IMR-90 (cell line): ENCODE measurements at regions not wholly inside any gene's neighbourhood (a gene's known extent, or its start where the extent isn't known, plus 50 kb on each side); places are given as distances from the start of the nearest gene placed in this dataset.

ENCODE experiments used
- ATAC-seq: fragments of 200-7000 bp; cut with Tn5 transposase; 2 replicates; pipeline ENCODE4 v1.9.1; 2020; ENCODE audit warnings: low read depth, mild to moderate bottlenecking, moderate library complexity
- BruUV-seq: library from RNA; stranded (reverse); fragments of 400-500 nt; replicated peaks from 2 replicates; lab custom pipeline; 2021; lab: Mats Ljungman, UMichigan
- CTCF ChIA-PET: fragments of 300-600 bp; formaldehyde crosslinking; extraction: SDS; loops from one replicate; lab custom pipeline; 2021; ENCODE audit warnings: antibody characterized with exemption; lab: Yijun Ruan, JAX
- POLR2A ChIA-PET: fragments of 300-600 bp; sonication (Branson Sonifier 250); formaldehyde crosslinking; loops from one replicate; lab custom pipeline; 2022; ENCODE audit warnings: antibody characterized with exemption; ENCODE audit not compliant: unreplicated experiment; lab: Charles Lee
- DNase-seq: peaks from one replicate; pipeline ENCODE4 v3.0.0; 2013
- H2AFZ ChIP-seq: replicated peaks from 2 replicates; pipeline ENCODE3; 2013; ENCODE audit warnings: low read length, mild to moderate bottlenecking; ENCODE audit not compliant: poor library complexity
- H2AK5ac ChIP-seq: 2 replicates; pipeline ENCODE4 v1.6.1; 2013; ENCODE audit warnings: low read depth, low read length, inconsistent platforms
- H2AK9ac ChIP-seq: replicated peaks from 2 replicates; pipeline ENCODE3; 2013; ENCODE audit warnings: mild to moderate bottlenecking, low read depth, low read length, moderate library complexity; ENCODE audit not compliant: poor library complexity
- H2BK120ac ChIP-seq: 2 replicates; pipeline ENCODE4 v1.6.1; 2013; ENCODE audit warnings: low read depth, low read length, inconsistent platforms
- H2BK15ac ChIP-seq: 3 replicates; pipeline ENCODE4 v1.6.1; 2013; ENCODE audit warnings: low read depth, low read length, inconsistent platforms
- H2BK20ac ChIP-seq: 2 replicates; pipeline ENCODE4 v1.6.1; 2013; ENCODE audit warnings: low read depth, mild to moderate bottlenecking, inconsistent platforms, low read length, moderate library complexity
- H2BK5ac ChIP-seq: 2 replicates; pipeline ENCODE4 v1.6.1; 2013; ENCODE audit warnings: mild to moderate bottlenecking, low read depth, low read length, inconsistent platforms; ENCODE audit not compliant: poor library complexity, severe bottlenecking
- H3K14ac ChIP-seq: replicated peaks from 2 replicates; pipeline ENCODE4 v1.6.1; 2013; ENCODE audit warnings: low read depth, low read length, inconsistent platforms
- H3K18ac ChIP-seq: 2 replicates; pipeline ENCODE4 v1.6.1; 2013; ENCODE audit warnings: low read depth, low read length, control low read depth
- H3K23ac ChIP-seq: 2 replicates; pipeline ENCODE4 v1.6.1; 2013; ENCODE audit warnings: low read depth, low read length, inconsistent platforms
- H3K27ac ChIP-seq: 2 replicates; pipeline ENCODE4 v1.5.1; 2013; ENCODE audit warnings: mild to moderate bottlenecking, control low read depth, low read length; ENCODE audit not compliant: insufficient read depth
- H3K27me3 ChIP-seq: 2 replicates; pipeline ENCODE4 v1.6.1; 2013; ENCODE audit warnings: low read length; ENCODE audit not compliant: control insufficient read depth, insufficient read depth
- H3K36me3 ChIP-seq: 2 replicates; pipeline ENCODE4 v1.6.1; 2013; ENCODE audit warnings: low read length, mixed read lengths; ENCODE audit not compliant: control insufficient read depth, insufficient read depth
- H3K4ac ChIP-seq: 2 replicates; pipeline ENCODE4 v1.6.1; 2013; ENCODE audit warnings: low read depth, low read length, inconsistent platforms
- H3K4me1 ChIP-seq: 2 replicates; pipeline ENCODE4 v1.6.1; 2013; ENCODE audit warnings: low read length, mixed read lengths; ENCODE audit not compliant: control insufficient read depth, insufficient read depth
- H3K4me2 ChIP-seq: 2 replicates; pipeline ENCODE4 v1.6.1; 2013; ENCODE audit warnings: low read depth, mild to moderate bottlenecking, control low read depth, low read length, moderate library complexity
- H3K4me3 ChIP-seq: 2 replicates; pipeline ENCODE4 v1.5.1; 2013; ENCODE audit warnings: low read depth, mild to moderate bottlenecking, control low read depth, low read length, moderate library complexity; ENCODE audit not compliant: insufficient read depth
- H3K56ac ChIP-seq: 2 replicates; pipeline ENCODE4 v1.6.1; 2013; ENCODE audit warnings: low read length, inconsistent platforms; ENCODE audit not compliant: insufficient read depth; ENCODE audit errors: extremely low read depth
- H3K79me1 ChIP-seq, 2 experiments: 2 replicates each; pipeline ENCODE4 v1.6.1; 2013; ENCODE audit warnings: low read length in 2 of 2, inconsistent platforms in 1 of 2, low read depth in 1 of 2
- H3K9ac ChIP-seq: 2 replicates; pipeline ENCODE4 v1.6.1; 2013; ENCODE audit warnings: low read depth, low read length, control low read depth
- H3K9me1 ChIP-seq: 2 replicates; pipeline ENCODE4 v1.6.1; 2013; ENCODE audit warnings: low read length, inconsistent platforms; ENCODE audit not compliant: insufficient read depth
- H3K9me3 ChIP-seq: 2 replicates; pipeline ENCODE4 v1.6.1; 2013; ENCODE audit warnings: low read length; ENCODE audit not compliant: control insufficient read depth, insufficient read depth
- H4K20me1 ChIP-seq: 2 replicates; pipeline ENCODE4 v1.6.1; 2013; ENCODE audit warnings: low read length, inconsistent platforms; ENCODE audit not compliant: insufficient read depth
- H4K5ac ChIP-seq: 2 replicates; pipeline ENCODE4 v1.6.1; 2013; ENCODE audit warnings: mild to moderate bottlenecking, low read depth, low read length, control low read depth
- H4K8ac ChIP-seq, 2 experiments: 2 replicates each; pipeline ENCODE4 v1.6.1; 2013; ENCODE audit warnings: low read depth in 2 of 2, low read length in 2 of 2, control low read depth in 1 of 2, inconsistent platforms in 1 of 2
- H4K91ac ChIP-seq: 2 replicates; pipeline ENCODE4 v1.6.1; 2013; ENCODE audit warnings: low read depth, low read length, inconsistent platforms; ENCODE audit not compliant: insufficient read depth
- CEBPB ChIP-seq: IDR thresholded peaks from 2 replicates; pipeline ENCODE4 v1.6.1; 2012; ENCODE audit warnings: low read depth, low read length, improper control_type of control experiment
- USF2 ChIP-seq: fragments of 150-350 bp; IDR thresholded peaks from 2 replicates; pipeline ENCODE4 v1.6.1; 2017; ENCODE audit warnings: mild to moderate bottlenecking, antibody characterized with exemption, low read length, low read depth
- WGBS, 2 experiments: methylation state at CpG; one replicate each; pipeline versions ENCODE4 v1.1.5 to v1.1.7; 2013; ENCODE audit warnings: missing lambda C conversion rate in 2 of 2; ENCODE audit not compliant: insufficient read length in 1 of 2; ENCODE audit errors: extremely low coverage in 2 of 2; 5-methylcytosine and 5-hydroxymethylcytosine counted together
- dilution Hi-C: fragments of 300-500 bp; cut with HindIII; formaldehyde crosslinking; loops from one replicate; pipeline ENCODE4 v1.14.3; 2018; ENCODE audit warnings: low sequenced_read_pairs; ENCODE audit not compliant: unreplicated experiment
- in situ Hi-C: fragments of 300-500 bp; cut with MboI; formaldehyde crosslinking; loops from 3 replicates; pipeline ENCODE4 v1.14.3; 2019; ENCODE audit warnings: low sequenced_read_pairs, inconsistent platforms, mixed read lengths
- intact Hi-C: fragments of 100-400 bp; cut with micrococcal nuclease; formaldehyde crosslinking; loops from 2 replicates; pipeline ENCODE4 v1.10.0; 2022

- no peak overlapping the region for H2BK20ac ChIP-seq
- H2BK5ac ChIP-seq, result no peak overlapping the region
- H4K8ac ChIP-seq, result no peak overlapping the region
- H3K27me3 ChIP-seq, result no peaks in the 10 kb centered on the region
- WGBS, 2 experiments, result no CpG with 5 or more reads among the region's 5 CpGs
- no peak overlapping the region for H3K18ac ChIP-seq
- H3K4me3 ChIP-seq, result no peak overlapping the region
- H4K5ac ChIP-seq, result no peak overlapping the region
- no peak overlapping the region for H2AFZ ChIP-seq
- H3K79me1 ChIP-seq, result no peaks in the 10 kb centered on the region
- H3K23ac ChIP-seq, result no peak overlapping the region
- no TSS peak for BruUV-seq
- DNase-seq, result no peak
- in situ Hi-C loops, result no loop called here
- H3K4me1 ChIP-seq, result no peaks in the 10 kb centered on the region
- H4K20me1 ChIP-seq, result no peaks in the 10 kb centered on the region
- H2BK15ac ChIP-seq, result no peak overlapping the region
- no peak overlapping the region for H4K91ac ChIP-seq
- no peak for TF ChIP-seq USF2
- peak; percentile 78 for TF ChIP-seq CEBPB
- no peak overlapping the region for H2AK5ac ChIP-seq
- H3K36me3 ChIP-seq, result no peaks in the 10 kb centered on the region
- no peak overlapping the region for H3K56ac ChIP-seq
- CTCF ChIA-PET, result no interaction called here
- dilution Hi-C loops, result no loop called here
- no peak overlapping the region for H3K9ac ChIP-seq
- no peak for ATAC-seq
- H2BK120ac ChIP-seq, result no peak overlapping the region
- POLR2A ChIA-PET, result no interaction called here
- H3K4me2 ChIP-seq, result no peak overlapping the region
- no peak overlapping the region for H3K4ac ChIP-seq
- no peak overlapping the region for H2AK9ac ChIP-seq
- no peaks in the 10 kb centered on the region for H3K9me1 ChIP-seq
- no peak overlapping the region for H3K14ac ChIP-seq
- H3K9me3 ChIP-seq, result no peaks in the 10 kb centered on the region
- intact Hi-C loops, result no loop called here
- H3K27ac ChIP-seq, result no peak overlapping the region
Observed at GRCh38 chr14:80105488-80105994, 105.8 kb downstream of the DIO2 start.
